ENCODE measurements at regions not wholly inside any gene's neighbourhood (a gene's known extent, or its start where the extent isn't known, plus 50 kb on each side); places are given as distances from the start of the nearest gene placed in this dataset.

GRCh38 chr18:2002151-2002550 is 569.2 kb downstream of the METTL4 start:
- no peak for TF ChIP-seq CTCF (IDR thresholded peaks at IDR 0.05; ENCODE audit: insufficient read depth, low read length)
- TF ChIP-seq REST (IDR thresholded peaks at IDR 0.05; ENCODE audit: insufficient replicate concordance, low read depth), result no peak
- no peak for TF ChIP-seq POLR2AphosphoS5 (IDR thresholded peaks at IDR 0.05; ENCODE audit: low read depth)
- TF ChIP-seq SPI1 (IDR thresholded peaks at IDR 0.05; ENCODE audit: borderline replicate concordance, low read depth), result no peak

All from HL-60 (cell line).